Fibroblast of lung (primary cell): ENCODE measurements at regions not wholly inside any gene's neighbourhood (a gene's known extent, or its start where the extent isn't known, plus 50 kb on each side); places are given as distances from the start of the nearest gene placed in this dataset.

ENCODE experiments used
- DNase-seq, 2 donors: peaks; one replicate each; pipeline versions ENCODE4 v3.0.0 to v3.0.0-alpha.2; 2010; ENCODE audit warnings: low read depth in 2 of 2
- H2AFZ ChIP-seq: 2 replicates; pipeline ENCODE4 v1.5.1; 2012; ENCODE audit warnings: low read length, control low read depth, inconsistent platforms
- H3K27ac ChIP-seq: 2 replicates; pipeline ENCODE4 v1.5.1; 2011; ENCODE audit warnings: low read length, control low read depth; ENCODE audit not compliant: insufficient read depth
- H3K27me3 ChIP-seq: 2 replicates; pipeline ENCODE4 v1.5.1; 2011; ENCODE audit warnings: mild to moderate bottlenecking, low read length; ENCODE audit not compliant: control insufficient read depth, insufficient read depth
- H3K36me3 ChIP-seq: 2 replicates; pipeline ENCODE4 v1.5.1; 2011; ENCODE audit warnings: low read length; ENCODE audit not compliant: control insufficient read depth, insufficient read depth
- H3K4me1 ChIP-seq: 2 replicates; pipeline ENCODE4 v1.5.1; 2011; ENCODE audit warnings: low read length; ENCODE audit not compliant: control insufficient read depth, insufficient read depth; ENCODE audit errors: extremely low read depth
- H3K4me2 ChIP-seq: 2 replicates; pipeline ENCODE4 v1.5.1; 2011; ENCODE audit warnings: low read length, control low read depth; ENCODE audit not compliant: insufficient read depth; ENCODE audit errors: extremely low read depth
- H3K4me3 ChIP-seq, 4 experiments: fragments of 200-600 bp in 1 of 4; sonication (generic) in 1 of 4; replicated peaks in 1 of 4; 2 replicates each; pipeline ENCODE4 v1.5.1; 2011 to 2016; ENCODE audit warnings: low read length in 4 of 4, low read depth in 3 of 4, mild to moderate bottlenecking in 3 of 4, control low read depth in 2 of 4, inconsistent platforms in 1 of 4, mixed read lengths in 1 of 4; ENCODE audit not compliant: insufficient read depth in 1 of 4; ENCODE audit errors: control extremely low read depth in 1 of 4
- H3K79me2 ChIP-seq: 2 replicates; pipeline ENCODE4 v1.5.1; 2012; ENCODE audit warnings: mild to moderate bottlenecking, low read length, inconsistent platforms; ENCODE audit not compliant: control insufficient read depth, insufficient read depth
- H3K9ac ChIP-seq: 2 replicates; pipeline ENCODE4 v1.5.1; 2011; ENCODE audit warnings: mild to moderate bottlenecking, low read length, control low read depth; ENCODE audit not compliant: insufficient read depth
- H3K9me3 ChIP-seq: 2 replicates; pipeline ENCODE4 v1.5.1; 2012; ENCODE audit warnings: low read depth, low read length; ENCODE audit not compliant: control insufficient read depth, insufficient read depth
- H4K20me1 ChIP-seq: 2 replicates; pipeline ENCODE4 v1.5.1; 2011; ENCODE audit warnings: low read length; ENCODE audit not compliant: control insufficient read depth, insufficient read depth; ENCODE audit errors: extremely low read depth
- EZH2 ChIP-seq: IDR thresholded peaks from 2 replicates; pipeline ENCODE4 v1.5.1; 2012; ENCODE audit warnings: low read length, control low read depth, mild to moderate bottlenecking; ENCODE audit errors: missing control alignments
- TF ChIP-seq, protein P1 (sequence below), 2 donors: IDR thresholded peaks in 1 of 2; conservative IDR thresholded peaks in 1 of 2; 1 replicate in 1 of 2; 2 replicates in 1 of 2; pipeline ENCODE4 v1.5.1; 2011 to 2012; ENCODE audit warnings: low read length in 2 of 2, control low read depth in 1 of 2, inconsistent platforms in 1 of 2, low read depth in 1 of 2, mild to moderate bottlenecking in 1 of 2

DNA sequence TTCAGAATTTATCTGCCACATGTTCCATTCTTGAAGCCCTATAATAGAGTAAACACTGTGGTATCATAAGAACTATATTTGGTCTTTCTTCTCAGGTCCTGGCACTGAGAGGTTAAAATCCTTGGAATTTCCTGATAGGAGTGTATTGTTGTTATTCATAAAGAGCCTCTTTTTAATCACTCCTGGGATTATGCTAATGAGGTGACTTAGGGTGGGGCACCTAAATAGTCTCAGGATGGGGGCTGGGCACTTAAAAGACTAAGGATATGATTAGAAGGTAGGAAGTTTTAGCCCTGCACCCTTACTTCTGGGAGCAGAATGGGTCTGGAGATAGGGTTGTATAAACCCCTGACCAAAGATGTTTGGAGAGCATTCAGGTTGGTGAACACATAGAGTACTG, 755.2 kb upstream of the TENM4 start:
- Histone ChIP-seq H3K9ac (no peak overlapping the region), H3K36me3 (no peaks in the 10 kb centered on the region), H3K79me2 (no peaks in the 10 kb centered on the region), H3K27ac (no peak overlapping the region), H3K4me3 (no peak overlapping the region), H3K9me3 (no peaks in the 10 kb centered on the region), H3K4me2 (no peak overlapping the region), H3K4me1 (no peaks in the 10 kb centered on the region), H2AFZ (no peak overlapping the region), H3K27me3 (no peaks in the 10 kb centered on the region), H4K20me1 (no peaks in the 10 kb centered on the region)
- no peak for TF ChIP-seq EZH2
- TF ChIP-seq, protein P1, sequence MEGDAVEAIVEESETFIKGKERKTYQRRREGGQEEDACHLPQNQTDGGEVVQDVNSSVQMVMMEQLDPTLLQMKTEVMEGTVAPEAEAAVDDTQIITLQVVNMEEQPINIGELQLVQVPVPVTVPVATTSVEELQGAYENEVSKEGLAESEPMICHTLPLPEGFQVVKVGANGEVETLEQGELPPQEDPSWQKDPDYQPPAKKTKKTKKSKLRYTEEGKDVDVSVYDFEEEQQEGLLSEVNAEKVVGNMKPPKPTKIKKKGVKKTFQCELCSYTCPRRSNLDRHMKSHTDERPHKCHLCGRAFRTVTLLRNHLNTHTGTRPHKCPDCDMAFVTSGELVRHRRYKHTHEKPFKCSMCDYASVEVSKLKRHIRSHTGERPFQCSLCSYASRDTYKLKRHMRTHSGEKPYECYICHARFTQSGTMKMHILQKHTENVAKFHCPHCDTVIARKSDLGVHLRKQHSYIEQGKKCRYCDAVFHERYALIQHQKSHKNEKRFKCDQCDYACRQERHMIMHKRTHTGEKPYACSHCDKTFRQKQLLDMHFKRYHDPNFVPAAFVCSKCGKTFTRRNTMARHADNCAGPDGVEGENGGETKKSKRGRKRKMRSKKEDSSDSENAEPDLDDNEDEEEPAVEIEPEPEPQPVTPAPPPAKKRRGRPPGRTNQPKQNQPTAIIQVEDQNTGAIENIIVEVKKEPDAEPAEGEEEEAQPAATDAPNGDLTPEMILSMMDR (conservative IDR thresholded peaks at IDR 0.05 in 1 of 2, IDR thresholded peaks at IDR 0.05 in 1 of 2; ENCODE audit: low read depth in 1 of 2, low read length in 2 of 2) = no peak
- DNase-seq = no peak

GRCh38 chr11:80194625-80195024, 753.8 kb upstream of the TENM4 start:
- Histone ChIP-seq H3K27me3 (no peaks in the 10 kb centered on the region), H3K9ac (no peak overlapping the region), H3K4me2 (no peak overlapping the region), H4K20me1 (no peaks in the 10 kb centered on the region), H3K79me2 (no peaks in the 10 kb centered on the region), H3K36me3 (no peaks in the 10 kb centered on the region), H2AFZ (no peak overlapping the region), H3K4me3 (no peak overlapping the region), H3K4me1 (no peaks in the 10 kb centered on the region), H3K27ac (no peak overlapping the region), H3K9me3 (no peaks in the 10 kb centered on the region)
- no peak for TF ChIP-seq EZH2
- no peak for DNase-seq

DNA sequence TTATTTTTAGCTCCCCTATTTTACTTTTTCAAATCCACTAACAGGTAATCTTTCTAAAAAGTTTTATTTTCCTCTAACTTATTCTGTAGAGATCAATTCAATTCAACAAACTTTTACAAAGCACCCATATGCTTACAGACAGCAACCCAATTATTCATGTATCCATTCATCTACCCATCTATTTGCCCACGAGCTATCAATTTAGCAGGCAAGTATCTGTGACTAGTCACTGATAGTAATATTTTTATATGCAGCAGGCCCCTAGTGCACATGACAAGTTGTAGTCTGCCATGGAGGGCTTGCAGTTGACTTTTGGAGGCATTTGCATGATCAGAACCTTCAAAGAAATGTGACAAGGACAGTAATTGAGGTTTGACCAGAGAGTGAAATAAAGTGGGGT, 753.2 kb upstream of the TENM4 start:
- Histone ChIP-seq H3K27me3 (no peaks in the 10 kb centered on the region), H3K79me2 (no peaks in the 10 kb centered on the region), H2AFZ (no peak overlapping the region), H4K20me1 (no peaks in the 10 kb centered on the region), H3K9me3 (no peaks in the 10 kb centered on the region), H3K4me2 (no peak overlapping the region), H3K4me3 (no peak overlapping the region), H3K36me3 (no peaks in the 10 kb centered on the region), H3K9ac (no peak overlapping the region), H3K4me1 (no peaks in the 10 kb centered on the region), H3K27ac (no peak overlapping the region)
- no peak for TF ChIP-seq EZH2
- TF ChIP-seq, protein P1 (conservative IDR thresholded peaks at IDR 0.05 in 1 of 2, IDR thresholded peaks at IDR 0.05 in 1 of 2; ENCODE audit: low read depth in 1 of 2, low read length in 2 of 2) = no peak
- DNase-seq = no peak
